ENCODE measurements at regions not wholly inside any gene's neighbourhood (a gene's known extent, or its start where the extent isn't known, plus 50 kb on each side); places are given as distances from the start of the nearest gene placed in this dataset.

DNA sequence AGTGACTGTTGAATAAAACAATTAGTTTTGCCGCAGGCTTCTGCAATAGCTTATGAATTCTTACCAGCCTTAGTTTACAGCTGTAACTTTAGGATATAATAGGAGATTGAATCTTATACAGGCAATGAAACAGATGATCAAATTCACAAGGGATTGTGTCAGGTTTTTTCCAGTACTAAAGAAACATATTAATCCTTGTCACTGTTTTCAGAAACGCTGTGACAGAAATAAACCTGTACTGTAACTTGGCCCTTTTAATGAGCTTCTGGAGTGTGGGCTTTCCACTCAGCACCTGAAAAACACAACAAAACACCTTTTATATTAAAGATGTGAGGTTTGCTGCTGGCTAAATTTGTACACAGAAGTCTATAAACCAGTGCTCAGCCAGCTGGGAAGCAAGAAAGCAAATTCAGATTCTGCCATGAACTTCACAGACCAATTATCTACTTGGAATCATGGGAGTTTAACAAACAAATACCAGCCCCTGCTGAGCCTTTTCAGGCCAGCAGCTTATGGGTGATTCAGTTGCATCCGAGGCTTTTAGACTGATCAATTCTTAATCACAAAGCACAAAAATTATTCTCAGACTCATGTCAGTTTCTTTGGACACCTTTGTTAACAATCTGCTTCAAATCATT, 109.5 kb downstream of the FOXG1 start:
- TF ChIP-seq, protein P1, sequence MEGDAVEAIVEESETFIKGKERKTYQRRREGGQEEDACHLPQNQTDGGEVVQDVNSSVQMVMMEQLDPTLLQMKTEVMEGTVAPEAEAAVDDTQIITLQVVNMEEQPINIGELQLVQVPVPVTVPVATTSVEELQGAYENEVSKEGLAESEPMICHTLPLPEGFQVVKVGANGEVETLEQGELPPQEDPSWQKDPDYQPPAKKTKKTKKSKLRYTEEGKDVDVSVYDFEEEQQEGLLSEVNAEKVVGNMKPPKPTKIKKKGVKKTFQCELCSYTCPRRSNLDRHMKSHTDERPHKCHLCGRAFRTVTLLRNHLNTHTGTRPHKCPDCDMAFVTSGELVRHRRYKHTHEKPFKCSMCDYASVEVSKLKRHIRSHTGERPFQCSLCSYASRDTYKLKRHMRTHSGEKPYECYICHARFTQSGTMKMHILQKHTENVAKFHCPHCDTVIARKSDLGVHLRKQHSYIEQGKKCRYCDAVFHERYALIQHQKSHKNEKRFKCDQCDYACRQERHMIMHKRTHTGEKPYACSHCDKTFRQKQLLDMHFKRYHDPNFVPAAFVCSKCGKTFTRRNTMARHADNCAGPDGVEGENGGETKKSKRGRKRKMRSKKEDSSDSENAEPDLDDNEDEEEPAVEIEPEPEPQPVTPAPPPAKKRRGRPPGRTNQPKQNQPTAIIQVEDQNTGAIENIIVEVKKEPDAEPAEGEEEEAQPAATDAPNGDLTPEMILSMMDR (IDR thresholded peaks at IDR 0.05) = no peak
- TF ChIP-seq POLR2A (IDR thresholded peaks at IDR 0.05) = no peak
- TF ChIP-seq EP300 (IDR thresholded peaks at IDR 0.05) = no peak

Measured in suprapubic skin (tissue), 3 donors.